Activated naive CD4-positive, alpha-beta T cell treated with anti-CD3 and anti-CD28 coated beads for 36 hours (primary cell): ENCODE measurements at regions not wholly inside any gene's neighbourhood (a gene's known extent, or its start where the extent isn't known, plus 50 kb on each side); places are given as distances from the start of the nearest gene placed in this dataset.

Experiments used
- CTCF ChIA-PET: fragments of 350-600 bp; sonication (Branson Sonifier 250); formaldehyde crosslinking; loops from one replicate; lab custom pipeline; 2021; ENCODE audit warnings: antibody characterized with exemption; lab: Charles Lee
- DNase-seq: peaks from one replicate; pipeline ENCODE4 v3.0.0-alpha.2; 2020
- H3K27ac Mint-ChIP-seq: one replicate; pipeline ENCODE4 v1.8.0; 2021; ENCODE audit warnings: mild to moderate bottlenecking, mixed read lengths
- H3K27me3 Mint-ChIP-seq: one replicate; pipeline ENCODE4 v1.8.0; 2021; ENCODE audit warnings: low read depth, mixed read lengths
- H3K36me3 Mint-ChIP-seq: one replicate; pipeline ENCODE4 v1.8.0; 2021; ENCODE audit warnings: low read depth, mixed read lengths
- H3K4me1 Mint-ChIP-seq: one replicate; pipeline ENCODE4 v1.8.0; 2021; ENCODE audit warnings: low read depth, mixed read lengths
- H3K4me3 Mint-ChIP-seq: one replicate; pipeline ENCODE4 v1.8.0; 2021; ENCODE audit warnings: mild to moderate bottlenecking, moderate library complexity, mixed read lengths
- H3K9me3 Mint-ChIP-seq: one replicate; pipeline ENCODE4 v1.8.0; 2021; ENCODE audit warnings: mixed read lengths
- intact Hi-C: fragments of 100-400 bp; cut with micrococcal nuclease; formaldehyde crosslinking; loops from one replicate; pipeline ENCODE4 v1.15.1; 2023

DNA sequence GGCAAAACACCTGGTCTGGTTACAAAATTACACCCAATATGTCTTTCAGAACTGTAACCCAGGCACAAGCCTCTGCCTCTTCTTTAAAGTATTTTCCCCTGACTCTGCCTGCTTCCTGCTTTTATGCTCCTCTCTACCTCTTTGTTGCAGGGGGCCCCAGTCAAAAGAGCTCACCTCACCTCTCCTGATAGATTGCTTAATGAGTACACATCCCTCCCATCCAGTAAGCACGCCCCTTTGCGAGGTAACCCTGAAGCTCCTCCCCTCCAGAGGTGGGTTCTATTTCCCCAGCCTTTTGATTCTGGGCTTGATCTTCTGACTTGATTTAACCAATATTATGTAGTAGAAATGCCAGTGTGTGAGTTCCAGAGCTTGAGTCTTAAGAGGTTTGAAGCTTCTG is 56.6 kb upstream of the EYA2 start:
- H3K9me3 Mint-ChIP-seq = no peaks in the 10 kb centered on the region
- H3K27ac Mint-ChIP-seq = no peak overlapping the region
- CTCF ChIA-PET = no interaction called here
- DNase-seq = no peak
- H3K27me3 Mint-ChIP-seq = peaks cover 15% of the 10 kb centered on the region
- no peak overlapping the region for H3K4me3 Mint-ChIP-seq
- H3K4me1 Mint-ChIP-seq = no peaks in the 10 kb centered on the region
- intact Hi-C loops = no loop called here
- no peaks in the 10 kb centered on the region for H3K36me3 Mint-ChIP-seq

- no peak overlapping the region for H3K27ac Mint-ChIP-seq
- DNase-seq = no peak
- intact Hi-C loops = no loop called here
- CTCF ChIA-PET = no interaction called here
- H3K9me3 Mint-ChIP-seq = no peaks in the 10 kb centered on the region
- no peaks in the 10 kb centered on the region for H3K4me1 Mint-ChIP-seq
- H3K36me3 Mint-ChIP-seq = no peaks in the 10 kb centered on the region
- no peak overlapping the region for H3K4me3 Mint-ChIP-seq
- peaks cover 15% of the 10 kb centered on the region for H3K27me3 Mint-ChIP-seq
Observed at GRCh38 chr20:46840054-46840729, 54.5 kb upstream of the EYA2 start.
